Bronchial epithelial cell (primary cell): ENCODE measurements at regions not wholly inside any gene's neighbourhood (a gene's known extent, or its start where the extent isn't known, plus 50 kb on each side); places are given as distances from the start of the nearest gene placed in this dataset.

Experiments used
- DNase-seq: peaks from one replicate; pipeline ENCODE4 v3.0.0-alpha.2; 2010; ENCODE audit warnings: low read depth
- FAIRE-seq: peaks from 2 replicates; lab custom pipeline; 2011; peaks lifted over from hg19 to GRCh38; lab: Jason Lieb, UNC
- H3K27me3 ChIP-seq: 2 replicates; pipeline ENCODE4 v1.5.1; 2011; ENCODE audit warnings: low read length; ENCODE audit not compliant: control insufficient read depth, insufficient read depth
- H3K36me3 ChIP-seq: 2 replicates; pipeline ENCODE4 v1.5.1; 2011; ENCODE audit warnings: low read length; ENCODE audit not compliant: control insufficient read depth, insufficient read depth
- H3K4me3 ChIP-seq: 2 replicates; pipeline ENCODE4 v1.5.1; 2011; ENCODE audit warnings: mild to moderate bottlenecking, low read depth, low read length, control low read depth
- CTCF ChIP-seq: IDR thresholded peaks from 2 replicates; pipeline ENCODE4 v1.5.1; 2011; ENCODE audit warnings: mild to moderate bottlenecking, moderate library complexity, low read length, control low read depth, inconsistent platforms; ENCODE audit not compliant: insufficient read depth, severe bottlenecking

DNA sequence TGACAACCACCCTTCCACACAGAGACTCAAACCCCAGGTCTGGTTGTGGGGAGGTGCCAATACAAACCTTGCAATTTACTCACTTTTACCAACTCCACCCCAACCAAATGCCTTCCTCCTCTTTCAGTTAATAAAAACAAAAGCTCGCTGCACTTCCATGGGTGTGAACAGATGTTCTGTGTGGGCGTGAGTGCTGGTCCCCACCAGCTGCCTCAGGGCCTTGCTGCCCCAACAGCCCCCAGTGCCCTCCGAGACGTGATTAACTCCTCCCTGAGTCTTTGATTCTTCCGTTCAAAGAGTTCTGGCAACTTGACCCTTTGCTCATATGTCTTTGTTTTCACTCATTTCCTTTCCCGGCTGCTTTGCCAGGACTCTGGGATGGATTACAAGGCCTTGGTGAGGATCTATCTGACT is 258.9 kb upstream of the CXCR4 start:
- FAIRE-seq (no peak), DNase-seq (no peak)
- Histone ChIP-seq H3K27me3 (no peaks in the 10 kb centered on the region), H3K4me3 (no peak overlapping the region), H3K36me3 (no peaks in the 10 kb centered on the region)
- TF ChIP-seq CTCF: no peak

- H3K27me3 ChIP-seq: no peaks in the 10 kb centered on the region
- no peak for TF ChIP-seq CTCF
- no peak for FAIRE-seq
- DNase-seq: no peak
- no peak overlapping the region for H3K4me3 ChIP-seq
- no peaks in the 10 kb centered on the region for H3K36me3 ChIP-seq
Measured at GRCh38 chr2:136376211-136376610, 258.3 kb upstream of the CXCR4 start.

GRCh38 chr2:136375017-136375901 is 257.3 kb upstream of the CXCR4 start:
- no peak for TF ChIP-seq CTCF
- FAIRE-seq: no peak
- H3K36me3 ChIP-seq: no peaks in the 10 kb centered on the region
- no peak overlapping the region for H3K4me3 ChIP-seq
- H3K27me3 ChIP-seq: no peaks in the 10 kb centered on the region
- peak; percentile 79 for DNase-seq

DNA sequence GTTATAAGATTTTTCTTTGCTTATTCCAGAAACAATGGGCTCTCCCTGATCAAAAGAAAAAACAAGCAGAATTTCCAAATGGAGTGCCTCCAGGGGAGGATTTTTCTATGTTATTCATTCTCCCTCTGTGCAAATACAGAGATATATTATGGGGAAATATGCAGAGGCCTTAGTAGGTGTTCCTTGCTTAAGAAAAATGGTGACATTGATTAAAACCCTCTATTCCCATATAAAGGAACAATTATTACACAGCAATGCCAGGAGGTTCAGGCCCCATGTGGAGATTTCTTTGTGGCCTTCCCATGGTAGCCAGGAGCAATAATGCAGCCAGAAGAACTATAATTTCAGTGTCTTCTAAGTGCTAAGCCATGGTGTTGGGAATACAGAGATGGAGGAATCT is 255.9 kb upstream of the CXCR4 start:
- Histone ChIP-seq H3K4me3 (no peak overlapping the region), H3K27me3 (no peaks in the 10 kb centered on the region), H3K36me3 (no peaks in the 10 kb centered on the region)
- TF ChIP-seq CTCF: no peak
- no peak for DNase-seq
- no peak for FAIRE-seq

- DNase-seq: no peak
- no peak for TF ChIP-seq CTCF
- Histone ChIP-seq H3K36me3 (no peaks in the 10 kb centered on the region), H3K4me3 (no peak overlapping the region), H3K27me3 (no peaks in the 10 kb centered on the region)
- no peak for FAIRE-seq
Measured at GRCh38 chr2:136373029-136373428, 255.1 kb upstream of the CXCR4 start.

DNA sequence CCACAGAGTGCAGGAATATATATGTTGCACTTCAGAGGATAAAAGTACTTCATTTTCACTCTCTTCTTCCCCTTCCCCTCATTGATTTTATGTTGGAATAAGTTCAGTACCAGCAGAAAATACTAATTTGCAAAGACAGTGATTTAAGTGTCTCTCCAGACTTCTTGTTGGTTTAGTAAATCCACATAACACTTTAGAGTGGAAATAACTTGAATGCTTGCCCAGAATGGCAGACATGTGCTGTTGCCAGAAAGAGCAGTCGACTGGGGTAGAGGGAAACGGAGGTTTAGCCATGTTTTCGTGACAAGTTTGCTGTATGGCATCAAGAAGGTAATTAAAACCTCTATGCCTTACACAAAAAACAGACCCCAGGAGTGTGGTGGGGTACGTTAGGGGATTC is 246.0 kb upstream of the CXCR4 start:
- Histone ChIP-seq H3K27me3 (no peaks in the 10 kb centered on the region), H3K4me3 (no peak overlapping the region), H3K36me3 (no peaks in the 10 kb centered on the region)
- no peak for TF ChIP-seq CTCF
- DNase-seq (no peak), FAIRE-seq (no peak)
